HL-60 (cell line): ENCODE measurements at regions not wholly inside any gene's neighbourhood (a gene's known extent, or its start where the extent isn't known, plus 50 kb on each side); places are given as distances from the start of the nearest gene placed in this dataset.

Experiments
- DNase-seq, 2 experiments: peaks; one replicate each; pipeline ENCODE4 v3.0.0-alpha.2; 2010 to 2020; ENCODE audit warnings: low read depth in 1 of 2, low spot score in 1 of 2
- H3K27ac ChIP-seq: fragments of 250-450 bp; sonication (Bioruptor Pico); replicated peaks from 2 replicates; pipeline ENCODE4 v1.5.1; 2020; ENCODE audit warnings: mild to moderate bottlenecking, moderate library complexity
- H3K27me3 ChIP-seq: fragments of 250-450 bp; sonication (Bioruptor Pico); 2 replicates; pipeline ENCODE4 v1.5.1; 2021; ENCODE audit warnings: mild to moderate bottlenecking, moderate library complexity; ENCODE audit not compliant: insufficient read depth, poor library complexity, severe bottlenecking
- H3K4me3 ChIP-seq: replicated peaks from 2 replicates; pipeline ENCODE4 v1.5.1; 2011; ENCODE audit warnings: mild to moderate bottlenecking, control low read depth, low read length; ENCODE audit not compliant: insufficient read depth
- GABPA ChIP-seq: IDR thresholded peaks from 2 replicates; pipeline ENCODE4 v1.6.1; 2012; ENCODE audit warnings: low read depth
- POLR2AphosphoS5 ChIP-seq: IDR thresholded peaks from 2 replicates; pipeline ENCODE4 v1.6.1; 2012; ENCODE audit warnings: low read depth
- REST ChIP-seq: IDR thresholded peaks from 2 replicates; pipeline ENCODE4 v1.6.1; 2012; ENCODE audit warnings: low read depth; ENCODE audit not compliant: insufficient replicate concordance
- SPI1 ChIP-seq: IDR thresholded peaks from 2 replicates; pipeline ENCODE4 v1.6.1; 2012; ENCODE audit warnings: low read depth, mild to moderate bottlenecking, borderline replicate concordance
- TF ChIP-seq, protein P1 (sequence below): IDR thresholded peaks from one replicate; pipeline ENCODE4 v1.5.1; 2011; ENCODE audit warnings: low read length, control low read depth, inconsistent platforms; ENCODE audit not compliant: insufficient read depth

GRCh38 chr20:7773511-7773910, 166.7 kb downstream of the HAO1 start:
- no peak for DNase-seq
- Histone ChIP-seq H3K27me3 (no peaks in the 10 kb centered on the region), H3K27ac (no peak overlapping the region), H3K4me3 (no peak overlapping the region)
- no peak for TF ChIP-seq SPI1

- TF ChIP-seq SPI1 (no peak), GABPA (no peak), REST (no peak), POLR2AphosphoS5 (no peak)
- TF ChIP-seq, protein P1, sequence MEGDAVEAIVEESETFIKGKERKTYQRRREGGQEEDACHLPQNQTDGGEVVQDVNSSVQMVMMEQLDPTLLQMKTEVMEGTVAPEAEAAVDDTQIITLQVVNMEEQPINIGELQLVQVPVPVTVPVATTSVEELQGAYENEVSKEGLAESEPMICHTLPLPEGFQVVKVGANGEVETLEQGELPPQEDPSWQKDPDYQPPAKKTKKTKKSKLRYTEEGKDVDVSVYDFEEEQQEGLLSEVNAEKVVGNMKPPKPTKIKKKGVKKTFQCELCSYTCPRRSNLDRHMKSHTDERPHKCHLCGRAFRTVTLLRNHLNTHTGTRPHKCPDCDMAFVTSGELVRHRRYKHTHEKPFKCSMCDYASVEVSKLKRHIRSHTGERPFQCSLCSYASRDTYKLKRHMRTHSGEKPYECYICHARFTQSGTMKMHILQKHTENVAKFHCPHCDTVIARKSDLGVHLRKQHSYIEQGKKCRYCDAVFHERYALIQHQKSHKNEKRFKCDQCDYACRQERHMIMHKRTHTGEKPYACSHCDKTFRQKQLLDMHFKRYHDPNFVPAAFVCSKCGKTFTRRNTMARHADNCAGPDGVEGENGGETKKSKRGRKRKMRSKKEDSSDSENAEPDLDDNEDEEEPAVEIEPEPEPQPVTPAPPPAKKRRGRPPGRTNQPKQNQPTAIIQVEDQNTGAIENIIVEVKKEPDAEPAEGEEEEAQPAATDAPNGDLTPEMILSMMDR, result no peak
- Histone ChIP-seq H3K27ac (no peak overlapping the region), H3K27me3 (no peaks in the 10 kb centered on the region), H3K4me3 (no peak overlapping the region)
- no peak for DNase-seq
Observed at GRCh38 chr20:7775072-7775471, 165.2 kb downstream of the HAO1 start.

- Histone ChIP-seq H3K27ac (no peak overlapping the region), H3K27me3 (no peaks in the 10 kb centered on the region), H3K4me3 (no peak overlapping the region)
- TF ChIP-seq, protein P1, result no peak
- TF ChIP-seq SPI1 (no peak), POLR2AphosphoS5 (no peak), GABPA (no peak), REST (no peak)
- DNase-seq, result no peak
Observed at GRCh38 chr20:7776148-7776547, 164.1 kb downstream of the HAO1 start.

GRCh38 chr20:7790189-7790588, 150.1 kb downstream of the HAO1 start:
- H3K27me3 ChIP-seq, result no peaks in the 10 kb centered on the region
- no peak for DNase-seq
- no peak overlapping the region for H3K27ac ChIP-seq
- H3K4me3 ChIP-seq, result no peak overlapping the region
- TF ChIP-seq POLR2AphosphoS5 (no peak), REST (no peak), SPI1 (no peak), GABPA (no peak)
- TF ChIP-seq, protein P1, result no peak
